Tibial artery (tissue), 4 donors: ENCODE measurements at regions not wholly inside any gene's neighbourhood (a gene's known extent, or its start where the extent isn't known, plus 50 kb on each side); places are given as distances from the start of the nearest gene placed in this dataset.
A peak's percentile ranks its signal among the peaks of the same experiment; 100 is the strongest.
"Not testable (repeated sequence)": the region's sequence is repeated elsewhere in the genome, so short reads cannot be mapped to it uniquely, and the experiment has no call there.

Source experiments
- DNase-seq, 2 donors: peaks; one replicate each; pipeline ENCODE4 v3.0.0-alpha.2; 2019
- H3K27ac ChIP-seq, 2 donors: fragments of 200-600 bp; sonication (generic) in 1 of 2; 1 replicate in 1 of 2; 2 replicates in 1 of 2; pipeline ENCODE4 v1.5.1; 2018 to 2019; ENCODE audit warnings: mild to moderate bottlenecking in 1 of 2
- H3K27me3 ChIP-seq, 2 donors: fragments of 200-600 bp; sonication (generic) in 1 of 2; one replicate each; pipeline versions ENCODE4 v1.5.1 to v1.6.0; 2016 to 2019
- H3K36me3 ChIP-seq, 3 donors: fragments of 200-600 bp; sonication (generic) in 2 of 3; one replicate each; pipeline ENCODE4 v1.5.1; 2016 to 2019; ENCODE audit warnings: mild to moderate bottlenecking in 2 of 3
- H3K4me1 ChIP-seq, 4 donors: fragments of 200-600 bp; sonication (generic) in 2 of 4; 1 replicate in 3 of 4; 2 replicates in 1 of 4; pipeline ENCODE4 v1.5.1; 2016 to 2019
- H3K4me3 ChIP-seq, 2 donors: fragments of 200-600 bp; sonication (generic) in 1 of 2; 1 replicate in 1 of 2; 2 replicates in 1 of 2; pipeline ENCODE4 v1.5.1; 2018 to 2019; ENCODE audit warnings: mild to moderate bottlenecking in 2 of 2
- H3K9me3 ChIP-seq, 3 donors: fragments of 200-600 bp; sonication (generic) in 1 of 3; one replicate each; pipeline ENCODE4 v1.5.1; 2016 to 2019
- intact Hi-C: fragments of 100-400 bp; cut with DNase I; formaldehyde crosslinking; loops from one replicate; pipeline ENCODE4 v1.15.0; 2023; ENCODE audit warnings: low total_unique reads
- TF ChIP-seq, protein P1 (sequence below), 2 experiments: fragments of 200-600 bp in 1 of 2; fragments of 450-650 bp in 1 of 2; IDR thresholded peaks; one replicate each; pipeline ENCODE4 v1.5.1; 2017 to 2019; ENCODE audit warnings: antibody characterized with exemption in 2 of 2, mild to moderate bottlenecking in 1 of 2, moderate library complexity in 1 of 2

DNA sequence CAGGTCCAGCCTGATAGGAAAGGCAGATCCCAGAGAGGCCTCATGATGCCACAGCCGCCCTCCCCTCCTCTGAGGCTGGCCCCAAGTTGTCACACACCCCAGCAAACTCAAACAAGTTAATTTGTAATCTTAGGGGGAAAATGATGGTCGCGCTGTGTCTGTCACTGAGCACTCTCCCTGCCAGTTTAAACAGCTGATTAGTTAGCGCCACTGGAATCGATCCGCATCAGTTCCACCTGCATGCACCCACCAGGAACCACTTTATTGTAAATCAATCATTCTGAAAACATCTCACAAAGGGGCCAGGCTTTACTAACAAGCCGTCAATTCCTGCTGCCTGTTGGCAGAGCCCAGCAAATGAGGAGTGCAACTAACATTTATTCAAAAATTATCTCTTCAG lies 870.9 kb downstream of the KCNMA1 start:
- no peak overlapping the region for H3K27ac ChIP-seq
- H3K4me3 ChIP-seq = no peak overlapping the region
- TF ChIP-seq, protein P1, sequence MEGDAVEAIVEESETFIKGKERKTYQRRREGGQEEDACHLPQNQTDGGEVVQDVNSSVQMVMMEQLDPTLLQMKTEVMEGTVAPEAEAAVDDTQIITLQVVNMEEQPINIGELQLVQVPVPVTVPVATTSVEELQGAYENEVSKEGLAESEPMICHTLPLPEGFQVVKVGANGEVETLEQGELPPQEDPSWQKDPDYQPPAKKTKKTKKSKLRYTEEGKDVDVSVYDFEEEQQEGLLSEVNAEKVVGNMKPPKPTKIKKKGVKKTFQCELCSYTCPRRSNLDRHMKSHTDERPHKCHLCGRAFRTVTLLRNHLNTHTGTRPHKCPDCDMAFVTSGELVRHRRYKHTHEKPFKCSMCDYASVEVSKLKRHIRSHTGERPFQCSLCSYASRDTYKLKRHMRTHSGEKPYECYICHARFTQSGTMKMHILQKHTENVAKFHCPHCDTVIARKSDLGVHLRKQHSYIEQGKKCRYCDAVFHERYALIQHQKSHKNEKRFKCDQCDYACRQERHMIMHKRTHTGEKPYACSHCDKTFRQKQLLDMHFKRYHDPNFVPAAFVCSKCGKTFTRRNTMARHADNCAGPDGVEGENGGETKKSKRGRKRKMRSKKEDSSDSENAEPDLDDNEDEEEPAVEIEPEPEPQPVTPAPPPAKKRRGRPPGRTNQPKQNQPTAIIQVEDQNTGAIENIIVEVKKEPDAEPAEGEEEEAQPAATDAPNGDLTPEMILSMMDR (IDR thresholded peaks at IDR 0.05) = no peak
- intact Hi-C loops = no loop called here
- H3K4me1 ChIP-seq = no peaks in the 10 kb centered on the region
- no peaks in the 10 kb centered on the region for H3K9me3 ChIP-seq
- no peaks in the 10 kb centered on the region for H3K36me3 ChIP-seq
- H3K27me3 ChIP-seq = no peaks in the 10 kb centered on the region
- no peak for DNase-seq

DNA sequence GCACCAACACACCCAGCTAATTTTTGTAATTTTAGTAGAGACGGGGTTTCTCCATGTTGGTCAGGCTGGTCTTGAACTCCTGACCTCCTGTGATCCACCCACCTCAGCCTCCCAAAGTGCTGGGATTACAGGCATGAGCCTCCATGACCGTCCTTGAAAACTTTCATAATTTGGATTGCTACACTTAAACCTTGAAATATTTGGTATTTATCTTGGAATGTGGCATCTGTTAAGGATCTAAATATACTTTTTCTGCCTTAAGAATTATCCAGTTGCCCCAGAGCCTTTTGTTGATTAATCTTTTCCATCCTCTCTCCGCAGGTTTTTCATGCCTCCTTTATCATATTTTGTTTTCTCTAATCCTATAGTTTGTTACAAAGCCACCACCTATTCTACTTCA lies 872.7 kb downstream of the KCNMA1 start:
- DNase-seq, H3K36me3 ChIP-seq, intact Hi-C loops, H3K4me1 ChIP-seq, H3K9me3 ChIP-seq, H3K4me3 ChIP-seq, H3K27ac ChIP-seq, H3K27me3 ChIP-seq: not testable (repeated sequence)

DNA sequence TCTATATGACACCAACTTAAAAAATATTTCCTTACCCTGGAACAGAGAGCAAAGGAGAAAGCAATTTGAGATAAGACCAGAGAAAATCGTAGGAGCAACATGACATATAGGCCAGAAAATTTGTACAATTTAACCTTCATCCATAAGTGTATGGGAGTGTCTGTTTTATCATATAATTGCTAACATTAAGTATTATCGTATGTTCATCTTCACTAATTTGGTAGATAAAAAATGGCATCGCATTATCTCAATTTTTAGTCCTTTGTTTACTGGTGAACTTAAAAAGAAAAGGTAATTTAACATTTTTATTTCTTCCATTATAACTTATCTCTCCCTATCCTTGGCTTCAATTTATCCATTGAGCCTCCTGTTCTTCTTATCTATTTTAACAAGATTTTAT lies 873.4 kb downstream of the KCNMA1 start:
- Histone ChIP-seq H3K36me3 (no peaks in the 10 kb centered on the region), H3K9me3 (no peaks in the 10 kb centered on the region), H3K4me1 (no peaks in the 10 kb centered on the region), H3K27ac (no peak overlapping the region), H3K27me3 (no peaks in the 10 kb centered on the region), H3K4me3 (no peak overlapping the region)
- no peak for DNase-seq
- TF ChIP-seq, protein P1 (IDR thresholded peaks at IDR 0.05) = no peak
- intact Hi-C loops = no loop called here

DNA sequence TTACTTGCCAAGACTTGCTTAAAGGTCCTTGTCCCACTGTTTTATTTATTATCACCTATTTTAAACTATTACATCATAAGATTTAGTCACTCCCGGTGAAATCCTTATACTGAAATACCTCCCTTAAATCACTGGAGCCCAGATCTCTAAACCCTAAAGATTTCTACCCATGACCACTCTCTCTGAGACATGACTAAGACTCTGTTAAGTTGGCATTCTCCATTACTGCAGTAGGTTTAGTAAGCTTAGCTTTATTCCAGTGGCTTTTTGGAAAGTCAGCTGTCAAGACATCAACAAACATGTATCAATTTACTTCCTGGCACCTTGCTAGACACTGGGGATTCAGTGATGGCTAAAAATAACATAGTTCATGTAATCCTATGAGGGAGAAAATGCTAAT lies 874.2 kb downstream of the KCNMA1 start:
- TF ChIP-seq, protein P1 (IDR thresholded peaks at IDR 0.05) = no peak
- Histone ChIP-seq H3K27ac (no peak overlapping the region), H3K9me3 (no peaks in the 10 kb centered on the region), H3K36me3 (no peaks in the 10 kb centered on the region), H3K4me1 (no peaks in the 10 kb centered on the region), H3K27me3 (no peaks in the 10 kb centered on the region), H3K4me3 (no peak overlapping the region)
- DNase-seq = no peak
- intact Hi-C loops = no loop called here

DNA sequence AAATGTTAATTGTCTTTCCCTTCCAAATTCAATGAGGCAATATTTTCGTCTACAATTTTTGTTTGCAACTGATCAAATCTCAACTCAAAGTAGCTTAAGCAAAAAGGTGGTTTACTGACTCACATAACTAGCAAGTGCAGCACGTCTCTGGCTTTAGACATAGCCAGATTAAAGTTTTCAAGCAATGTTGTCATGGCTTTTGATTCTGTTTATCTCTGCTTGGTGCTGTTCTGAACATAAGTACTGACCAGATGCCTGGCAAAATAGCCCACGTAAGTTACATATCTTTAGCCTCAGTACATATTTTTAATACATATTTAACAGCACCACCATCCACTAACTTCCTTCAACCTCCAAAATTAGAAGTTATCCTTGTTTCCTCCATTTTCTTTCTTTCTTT lies 877.9 kb downstream of the KCNMA1 start:
- Histone ChIP-seq H3K4me3 (no peak overlapping the region), H3K9me3 (no peaks in the 10 kb centered on the region), H3K27ac (no peak overlapping the region), H3K36me3 (no peaks in the 10 kb centered on the region), H3K27me3 (no peaks in the 10 kb centered on the region), H3K4me1 (no peaks in the 10 kb centered on the region)
- intact Hi-C loops = no loop called here
- DNase-seq = no peak
- TF ChIP-seq, protein P1 (IDR thresholded peaks at IDR 0.05) = no peak

DNA sequence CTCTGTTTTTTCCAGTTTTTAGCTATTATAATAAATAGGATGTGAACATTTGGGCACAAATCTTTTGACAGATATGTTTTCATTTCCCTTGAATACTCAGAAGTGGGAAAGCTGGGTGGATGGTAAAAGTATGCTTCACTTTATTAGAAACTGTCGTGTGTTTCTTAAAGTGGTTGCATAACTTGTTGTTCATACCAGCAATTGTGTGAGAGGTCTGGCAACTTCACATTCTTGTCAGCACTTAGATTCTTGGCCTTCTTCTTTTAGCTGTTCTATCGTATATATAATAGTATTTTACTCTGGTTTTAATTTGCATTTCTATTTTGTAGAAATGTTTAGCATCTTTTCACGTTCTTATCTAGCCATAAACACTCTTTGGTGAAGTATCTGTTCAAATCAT lies 894.4 kb downstream of the KCNMA1 start:
- TF ChIP-seq, protein P1 (IDR thresholded peaks at IDR 0.05) = no peak
- Histone ChIP-seq H3K27ac (peak overlapping the region; percentile 18 to 28), H3K4me3 (no peak overlapping the region)

More for the DNA sequence above, 894.4 kb downstream of the KCNMA1 start:
- H3K4me1 ChIP-seq = no peaks in the 10 kb centered on the region
- H3K9me3 ChIP-seq = no peaks in the 10 kb centered on the region
- H3K27me3 ChIP-seq = no peaks in the 10 kb centered on the region
- H3K36me3 ChIP-seq = no peaks in the 10 kb centered on the region
- DNase-seq = no peak
- intact Hi-C loops = no loop called here
